B cell (primary cell): ENCODE measurements at regions not wholly inside any gene's neighbourhood (a gene's known extent, or its start where the extent isn't known, plus 50 kb on each side); places are given as distances from the start of the nearest gene placed in this dataset.

Experiments used
- ATAC-seq: fragments of 200-7000 bp; cut with Tn5 transposase; one replicate; pipeline ENCODE4 v1.10.0; 2021; ENCODE audit warnings: low read depth, mild to moderate bottlenecking, moderate number of reproducible peaks, moderate library complexity
- CTCF ChIA-PET: fragments of 350-600 bp; sonication (Branson Sonifier 250); formaldehyde crosslinking; loops from one replicate; lab custom pipeline; 2021; ENCODE audit warnings: antibody characterized with exemption, inconsistent platforms; lab: Charles Lee
- POLR2A ChIA-PET: fragments of 350-600 bp; sonication (Branson Sonifier 250); formaldehyde crosslinking; loops from one replicate; lab custom pipeline; 2021; ENCODE audit warnings: antibody characterized with exemption; lab: Charles Lee
- DNase-seq: peaks from one replicate; pipeline ENCODE4 v3.0.0; 2013
- H2AFZ ChIP-seq: 2 replicates; pipeline ENCODE4 v1.6.1; 2012; ENCODE audit warnings: mild to moderate bottlenecking, low read depth, low read length; ENCODE audit not compliant: insufficient read depth, poor library complexity, severe bottlenecking
- H3K27ac ChIP-seq, 2 donors: 1 replicate in 1 of 2; 2 replicates in 1 of 2; pipeline ENCODE4 v1.5.1; 2012 to 2013; ENCODE audit warnings: low read length in 2 of 2, mild to moderate bottlenecking in 2 of 2, moderate library complexity in 1 of 2
- H3K27me3 ChIP-seq, 4 experiments: fragments of 200-600 bp in 1 of 4; sonication (generic) in 1 of 4; replicated peaks in 1 of 4; 1 replicate in 2 of 4; 2 replicates in 2 of 4; pipeline versions ENCODE4 v1.6.1 to v1.7.0; 2013 to 2016; ENCODE audit warnings: low read length in 3 of 4, mild to moderate bottlenecking in 2 of 4, mixed read lengths in 1 of 4, moderate library complexity in 1 of 4; ENCODE audit not compliant: insufficient read depth in 4 of 4, control insufficient read depth in 3 of 4; ENCODE audit errors: control extremely low read depth in 1 of 4
- H3K36me3 ChIP-seq, 2 experiments: replicated peaks in 1 of 2; 1 replicate in 1 of 2; 2 replicates in 1 of 2; pipeline versions ENCODE4 v1.6.1 to v1.7.1; 2013; ENCODE audit warnings: low read length in 1 of 2; ENCODE audit not compliant: insufficient read depth in 2 of 2, control insufficient read depth in 1 of 2; ENCODE audit errors: control extremely low read depth in 1 of 2, extremely low read depth in 1 of 2
- H3K4me1 ChIP-seq, 2 donors: fragments of 200-600 bp in 1 of 2; sonication (generic) in 1 of 2; 1 replicate in 1 of 2; 2 replicates in 1 of 2; pipeline versions ENCODE4 v1.5.1 to v1.6.1; 2013 to 2017; ENCODE audit warnings: low read length in 2 of 2; ENCODE audit not compliant: control insufficient read depth in 2 of 2, insufficient read depth in 2 of 2
- H3K4me2 ChIP-seq: replicated peaks from 2 replicates; pipeline ENCODE3; 2012; ENCODE audit warnings: mild to moderate bottlenecking, low read depth, low read length; ENCODE audit not compliant: poor library complexity, severe bottlenecking
- H3K4me3 ChIP-seq, 5 experiments: fragments of 200-600 bp in 1 of 5; sonication (generic) in 1 of 5; 1 replicate in 3 of 5; 2 replicates in 2 of 5; pipeline versions ENCODE4 v1.5.1 to v1.7.0; 2011 to 2016; ENCODE audit warnings: low read length in 4 of 5, mild to moderate bottlenecking in 4 of 5, low read depth in 2 of 5, control low read depth in 1 of 5, moderate library complexity in 1 of 5; ENCODE audit not compliant: insufficient read depth in 1 of 5; ENCODE audit errors: control extremely low read depth in 1 of 5, extremely low read depth in 1 of 5
- H3K79me2 ChIP-seq: fragments of 200-600 bp; sonication (generic); one replicate; pipeline ENCODE4 v1.6.0; 2016; ENCODE audit warnings: low read length; ENCODE audit not compliant: control insufficient read depth, insufficient read depth
- H3K9ac ChIP-seq: fragments of 200-600 bp; sonication (generic); 2 replicates; pipeline ENCODE4 v1.6.1; 2017; ENCODE audit warnings: mild to moderate bottlenecking, low read length, moderate library complexity
- H3K9me3 ChIP-seq, 3 donors: one replicate each; pipeline versions ENCODE4 v1.6.1 to v1.7.1; 2013; ENCODE audit warnings: low read length in 2 of 3; ENCODE audit not compliant: control insufficient read depth in 2 of 3, insufficient read depth in 1 of 3; ENCODE audit errors: control extremely low read depth in 1 of 3
- H4K20me1 ChIP-seq: 2 replicates; pipeline ENCODE4 v1.6.0; 2012; ENCODE audit warnings: mild to moderate bottlenecking, low read length; ENCODE audit not compliant: insufficient read depth, control insufficient read depth, poor library complexity, severe bottlenecking
- H3K27ac Mint-ChIP-seq: one replicate; pipeline ENCODE4 v1.8.0; 2021; ENCODE audit warnings: mixed read lengths
- H3K27me3 Mint-ChIP-seq: one replicate; pipeline ENCODE4 v1.8.0; 2021; ENCODE audit warnings: mixed read lengths
- H3K4me1 Mint-ChIP-seq: one replicate; pipeline ENCODE4 v1.8.0; 2021; ENCODE audit warnings: mixed read lengths
- H3K4me3 Mint-ChIP-seq: one replicate; pipeline ENCODE4 v1.8.0; 2021; ENCODE audit warnings: mixed read lengths
- H3K9me3 Mint-ChIP-seq: one replicate; pipeline ENCODE4 v1.8.0; 2022; ENCODE audit warnings: mixed read lengths; ENCODE audit not compliant: insufficient read depth
- CTCF ChIP-seq: fragments of 200-600 bp; IDR thresholded peaks from one replicate; pipeline ENCODE4 v1.8.0; 2022; ENCODE audit warnings: antibody characterized with exemption, mild to moderate bottlenecking
- EZH2 ChIP-seq: IDR thresholded peaks from 2 replicates; pipeline ENCODE4 v1.6.1; 2012; ENCODE audit warnings: borderline replicate concordance, low read depth, mild to moderate bottlenecking, moderate library complexity, low read length; ENCODE audit not compliant: insufficient read depth, poor library complexity, severe bottlenecking
- WGBS: methylation state at CpG from one replicate; pipeline ENCODE4 v1.1.5; 2013; ENCODE audit warnings: missing lambda C conversion rate; ENCODE audit not compliant: insufficient coverage; 5-methylcytosine and 5-hydroxymethylcytosine counted together
- intact Hi-C: fragments of 100-400 bp; cut with micrococcal nuclease; formaldehyde crosslinking; loops from one replicate; pipeline ENCODE4 v1.10.0; 2022

DNA sequence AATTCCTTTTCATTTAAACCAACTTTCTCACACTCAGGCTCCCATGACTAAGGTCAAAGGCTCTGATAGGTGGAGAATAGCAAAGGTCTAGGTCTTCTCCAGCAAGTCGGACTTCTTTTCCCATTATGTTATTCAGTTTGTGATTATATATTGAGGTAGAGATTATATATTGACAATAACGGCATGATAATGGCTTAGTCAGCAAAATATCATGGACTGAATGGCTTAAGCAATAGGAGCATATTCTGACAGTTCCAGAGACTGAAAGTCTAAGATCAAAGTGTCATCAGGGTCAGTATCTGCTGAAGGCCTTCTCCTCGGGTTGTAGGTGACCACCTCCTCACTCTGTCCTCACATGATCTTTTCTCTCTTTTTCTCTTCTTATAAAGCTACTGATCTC, 1251.4 kb downstream of the ROBO1 start:
- DNase-seq: no peak
- Histone ChIP-seq H3K4me3 (no peak overlapping the region), H3K79me2 (no peaks in the 10 kb centered on the region), H4K20me1 (no peaks in the 10 kb centered on the region), H3K4me1 (no peaks in the 10 kb centered on the region), H3K4me2 (no peak overlapping the region), H3K36me3 (no peaks in the 10 kb centered on the region), H3K27me3 (no peaks in the 10 kb centered on the region), H3K9me3 (no peaks in the 10 kb centered on the region), H3K9ac (no peak overlapping the region), H2AFZ (no peak overlapping the region), H3K27ac (no peak overlapping the region)
- no peak overlapping the region for H3K4me3 Mint-ChIP-seq
- intact Hi-C loops: no loop called here
- no peaks in the 10 kb centered on the region for H3K9me3 Mint-ChIP-seq
- TF ChIP-seq CTCF (no peak), EZH2 (no peak)
- POLR2A ChIA-PET: no interaction called here
- no peaks in the 10 kb centered on the region for H3K27me3 Mint-ChIP-seq
- 75% methylated on average over 2 of the region's 3 CpGs for WGBS
- CTCF ChIA-PET: no interaction called here
- H3K27ac Mint-ChIP-seq: no peak overlapping the region
- no peak for ATAC-seq
- no peaks in the 10 kb centered on the region for H3K4me1 Mint-ChIP-seq

GRCh38 chr3:78516937-78517336, 1250.9 kb downstream of the ROBO1 start:
- Histone ChIP-seq H3K36me3 (no peaks in the 10 kb centered on the region), H3K4me2 (no peak overlapping the region), H2AFZ (no peak overlapping the region), H3K27me3 (no peaks in the 10 kb centered on the region), H4K20me1 (no peaks in the 10 kb centered on the region), H3K9ac (no peak overlapping the region), H3K4me1 (no peaks in the 10 kb centered on the region), H3K9me3 (no peaks in the 10 kb centered on the region), H3K79me2 (no peaks in the 10 kb centered on the region), H3K27ac (no peak overlapping the region), H3K4me3 (no peak overlapping the region)
- Mint-ChIP-seq H3K27me3 (no peaks in the 10 kb centered on the region), H3K9me3 (no peaks in the 10 kb centered on the region), H3K4me3 (no peak overlapping the region), H3K27ac (no peak overlapping the region), H3K4me1 (no peaks in the 10 kb centered on the region)
- CTCF ChIA-PET: no interaction called here
- TF ChIP-seq EZH2: no peak
- TF ChIP-seq CTCF: no peak
- POLR2A ChIA-PET: no interaction called here
- no peak for DNase-seq
- ATAC-seq: no peak
- intact Hi-C loops: no loop called here
